ENCODE measurements at regions not wholly inside any gene's neighbourhood (a gene's known extent, or its start where the extent isn't known, plus 50 kb on each side); places are given as distances from the start of the nearest gene placed in this dataset.
"Not testable (repeated sequence)": the region's sequence is repeated elsewhere in the genome, so short reads cannot be mapped to it uniquely, and the experiment has no call there.

GRCh38 chr5:174532455-174533453, 191.6 kb upstream of the MSX2 start:
- H3K4me3 ChIP-seq (ENCODE audit: low read depth, low read length): no peak overlapping the region
- no peak for TF ChIP-seq CTCF (IDR thresholded peaks at IDR 0.05; ENCODE audit: borderline replicate concordance, insufficient read depth, low read depth, low read length)

- TF ChIP-seq CTCF (IDR thresholded peaks at IDR 0.05; ENCODE audit: borderline replicate concordance, insufficient read depth, low read depth, low read length): no peak
- H3K4me3 ChIP-seq (ENCODE audit: low read depth, low read length): no peak overlapping the region
Observed at GRCh38 chr5:174533751-174534241, 190.6 kb upstream of the MSX2 start.

- no peak for TF ChIP-seq CTCF (IDR thresholded peaks at IDR 0.05; ENCODE audit: borderline replicate concordance, insufficient read depth, low read depth, low read length)
- no peak overlapping the region for H3K4me3 ChIP-seq (ENCODE audit: low read depth, low read length)
Observed at GRCh38 chr5:174535669-174536068, 188.7 kb upstream of the MSX2 start.

GRCh38 chr5:174539823-174540222, 184.6 kb upstream of the MSX2 start:
- not testable (repeated sequence) for H3K4me3 ChIP-seq (ENCODE audit: low read depth, low read length)

GRCh38 chr5:174542037-174542436, 182.3 kb upstream of the MSX2 start:
- no peak for TF ChIP-seq CTCF (IDR thresholded peaks at IDR 0.05; ENCODE audit: borderline replicate concordance, insufficient read depth, low read depth, low read length)
- H3K4me3 ChIP-seq (ENCODE audit: low read depth, low read length): no peak overlapping the region

GRCh38 chr5:174542471-174542870, 181.9 kb upstream of the MSX2 start:
- TF ChIP-seq CTCF (IDR thresholded peaks at IDR 0.05; ENCODE audit: borderline replicate concordance, insufficient read depth, low read depth, low read length): no peak

GRCh38 chr5:174545926-174546325, 178.5 kb upstream of the MSX2 start:
- H3K4me3 ChIP-seq (ENCODE audit: low read depth, low read length): no peak overlapping the region
- no peak for TF ChIP-seq CTCF (IDR thresholded peaks at IDR 0.05; ENCODE audit: borderline replicate concordance, insufficient read depth, low read depth, low read length)

More at GRCh38 chr5:174542471-174542870, 181.9 kb upstream of the MSX2 start:
- H3K4me3 ChIP-seq (ENCODE audit: low read depth, low read length): no peak overlapping the region
